ENCODE measurements at regions not wholly inside any gene's neighbourhood (a gene's known extent, or its start where the extent isn't known, plus 50 kb on each side); places are given as distances from the start of the nearest gene placed in this dataset.

- TF ChIP-seq EZH2 (IDR thresholded peaks at IDR 0.05) (no peak), POLR2AphosphoS5 (IDR thresholded peaks at IDR 0.05; ENCODE audit: borderline replicate concordance, low read depth, low read length) (no peak)
Measured at GRCh38 chr3:135801018-135801417, 164.5 kb upstream of the PPP2R3A start.

Measured in SK-N-MC (cell line).